ENCODE measurements at regions not wholly inside any gene's neighbourhood (a gene's known extent, or its start where the extent isn't known, plus 50 kb on each side); places are given as distances from the start of the nearest gene placed in this dataset.

GRCh38 chr1:56236688-56237087 lies 342.7 kb downstream of the PLPP3 start:
- TF ChIP-seq CTCF (conservative IDR thresholded peaks at IDR 0.05; ENCODE audit: low read length) (no peak), EZH2phosphoT487 (IDR thresholded peaks at IDR 0.05; ENCODE audit: borderline replicate concordance) (no peak)

Measured in Loucy (cell line).